ENCODE measurements at regions not wholly inside any gene's neighbourhood (a gene's known extent, or its start where the extent isn't known, plus 50 kb on each side); places are given as distances from the start of the nearest gene placed in this dataset.

- no peak overlapping the region for H3K27ac ChIP-seq (ENCODE audit: low read length)
- no peaks in the 10 kb centered on the region for H3K27me3 ChIP-seq (ENCODE audit: insufficient read depth, low read depth, low read length)
- H3F3A ChIP-seq (ENCODE audit: insufficient read depth, low read length, poor library complexity, severe bottlenecking): no peaks in the 10 kb centered on the region
- TF ChIP-seq POLR2AphosphoS5 (IDR thresholded peaks at IDR 0.05): no peak
- TF ChIP-seq SMC3 (conservative IDR thresholded peaks at IDR 0.05; ENCODE audit: poor library complexity): no peak
- TF ChIP-seq, protein P1, sequence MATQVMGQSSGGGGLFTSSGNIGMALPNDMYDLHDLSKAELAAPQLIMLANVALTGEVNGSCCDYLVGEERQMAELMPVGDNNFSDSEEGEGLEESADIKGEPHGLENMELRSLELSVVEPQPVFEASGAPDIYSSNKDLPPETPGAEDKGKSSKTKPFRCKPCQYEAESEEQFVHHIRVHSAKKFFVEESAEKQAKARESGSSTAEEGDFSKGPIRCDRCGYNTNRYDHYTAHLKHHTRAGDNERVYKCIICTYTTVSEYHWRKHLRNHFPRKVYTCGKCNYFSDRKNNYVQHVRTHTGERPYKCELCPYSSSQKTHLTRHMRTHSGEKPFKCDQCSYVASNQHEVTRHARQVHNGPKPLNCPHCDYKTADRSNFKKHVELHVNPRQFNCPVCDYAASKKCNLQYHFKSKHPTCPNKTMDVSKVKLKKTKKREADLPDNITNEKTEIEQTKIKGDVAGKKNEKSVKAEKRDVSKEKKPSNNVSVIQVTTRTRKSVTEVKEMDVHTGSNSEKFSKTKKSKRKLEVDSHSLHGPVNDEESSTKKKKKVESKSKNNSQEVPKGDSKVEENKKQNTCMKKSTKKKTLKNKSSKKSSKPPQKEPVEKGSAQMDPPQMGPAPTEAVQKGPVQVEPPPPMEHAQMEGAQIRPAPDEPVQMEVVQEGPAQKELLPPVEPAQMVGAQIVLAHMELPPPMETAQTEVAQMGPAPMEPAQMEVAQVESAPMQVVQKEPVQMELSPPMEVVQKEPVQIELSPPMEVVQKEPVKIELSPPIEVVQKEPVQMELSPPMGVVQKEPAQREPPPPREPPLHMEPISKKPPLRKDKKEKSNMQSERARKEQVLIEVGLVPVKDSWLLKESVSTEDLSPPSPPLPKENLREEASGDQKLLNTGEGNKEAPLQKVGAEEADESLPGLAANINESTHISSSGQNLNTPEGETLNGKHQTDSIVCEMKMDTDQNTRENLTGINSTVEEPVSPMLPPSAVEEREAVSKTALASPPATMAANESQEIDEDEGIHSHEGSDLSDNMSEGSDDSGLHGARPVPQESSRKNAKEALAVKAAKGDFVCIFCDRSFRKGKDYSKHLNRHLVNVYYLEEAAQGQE (IDR thresholded peaks at IDR 0.05; ENCODE audit: borderline replicate concordance): no peak
- no peak for TF ChIP-seq EZH2 (IDR thresholded peaks at IDR 0.05; ENCODE audit: borderline replicate concordance, insufficient read depth, low read length, poor library complexity, severe bottlenecking)
- no peak for TF ChIP-seq TAF1 (IDR thresholded peaks at IDR 0.05; ENCODE audit: low read depth)
- TF ChIP-seq CTCF (IDR thresholded peaks at IDR 0.05; ENCODE audit: poor library complexity, severe bottlenecking): no peak
- TF ChIP-seq RAD21 (conservative IDR thresholded peaks at IDR 0.05): no peak
- no peak for TF ChIP-seq MXI1 (conservative IDR thresholded peaks at IDR 0.05; ENCODE audit: poor library complexity, severe bottlenecking)
- no peak for TF ChIP-seq EP300 (conservative IDR thresholded peaks at IDR 0.05; ENCODE audit: poor library complexity, severe bottlenecking)
- no peak overlapping the region for H3K9ac ChIP-seq (ENCODE audit: low read length)
- no peak overlapping the region for H2AFZ ChIP-seq (ENCODE audit: low read depth, low read length)
- H3K4me3 ChIP-seq (ENCODE audit: low read length): no peak overlapping the region
- no peaks in the 10 kb centered on the region for H4K20me1 ChIP-seq (ENCODE audit: insufficient read depth)
- H3K4me2 ChIP-seq (ENCODE audit: low read length): no peak overlapping the region
- H3K9me2 ChIP-seq (ENCODE audit: insufficient read depth, low read length): no peaks in the 10 kb centered on the region
- H3K36me3 ChIP-seq (ENCODE audit: insufficient read depth, low read length): no peaks in the 10 kb centered on the region
- H3K79me2 ChIP-seq (replicated peaks; ENCODE audit: insufficient read depth, low read length): peaks cover 5% of the 10 kb centered on the region
- no peaks in the 10 kb centered on the region for H3K9me3 ChIP-seq (ENCODE audit: low read length)
Observed at GRCh38 chr1:201625851-201626251, 86.9 kb downstream of the NAV1 start.

- TF ChIP-seq TAF1 (IDR thresholded peaks at IDR 0.05; ENCODE audit: low read depth) (no peak), SMC3 (conservative IDR thresholded peaks at IDR 0.05; ENCODE audit: poor library complexity) (no peak), EZH2 (IDR thresholded peaks at IDR 0.05; ENCODE audit: borderline replicate concordance, insufficient read depth, low read length, poor library complexity, severe bottlenecking) (no peak), RAD21 (conservative IDR thresholded peaks at IDR 0.05) (no peak), CTCF (IDR thresholded peaks at IDR 0.05; ENCODE audit: poor library complexity, severe bottlenecking) (no peak), POLR2AphosphoS5 (IDR thresholded peaks at IDR 0.05) (no peak), EP300 (conservative IDR thresholded peaks at IDR 0.05; ENCODE audit: poor library complexity, severe bottlenecking) (no peak)
- no peaks in the 10 kb centered on the region for H3K27me3 ChIP-seq (ENCODE audit: insufficient read depth, low read depth, low read length)
Observed at GRCh38 chr1:201626629-201627275, 87.8 kb downstream of the NAV1 start.

More at GRCh38 chr1:201626629-201627275, 87.8 kb downstream of the NAV1 start:
- Histone ChIP-seq H4K20me1 (ENCODE audit: insufficient read depth) (no peaks in the 10 kb centered on the region), H3K9me3 (ENCODE audit: low read length) (no peaks in the 10 kb centered on the region), H3K27ac (ENCODE audit: low read length) (no peak overlapping the region), H3K79me2 (replicated peaks; ENCODE audit: insufficient read depth, low read length) (peaks cover 5% of the 10 kb centered on the region), H3K9ac (ENCODE audit: low read length) (no peak overlapping the region), H3K4me3 (ENCODE audit: low read length) (no peak overlapping the region), H2AFZ (ENCODE audit: low read depth, low read length) (no peak overlapping the region), H3K9me2 (ENCODE audit: insufficient read depth, low read length) (no peaks in the 10 kb centered on the region), H3K4me2 (ENCODE audit: low read length) (no peak overlapping the region), H3F3A (ENCODE audit: insufficient read depth, low read length, poor library complexity, severe bottlenecking) (no peaks in the 10 kb centered on the region), H3K36me3 (ENCODE audit: insufficient read depth, low read length) (no peaks in the 10 kb centered on the region)
